ENCODE measurements at regions not wholly inside any gene's neighbourhood (a gene's known extent, or its start where the extent isn't known, plus 50 kb on each side); places are given as distances from the start of the nearest gene placed in this dataset.

GRCh38 chr1:114224196-114224907 is 70.7 kb upstream of the SYT6 start:
- Mint-ChIP-seq H3K4me3 (no peak overlapping the region), H3K27ac (no peak overlapping the region), H3K4me1 (no peaks in the 10 kb centered on the region), H3K27me3 (peaks cover 11 to 18% (median 11%) of the 10 kb centered on the region in 3 donors), H3K9me3 (no peaks in the 10 kb centered on the region), H3K36me3 (no peaks in the 10 kb centered on the region)
- DNase-seq (no peak), ATAC-seq (ENCODE audit: low read depth in 2 of 2) (no peak)

- peaks cover 15 to 25% (median 19%) of the 10 kb centered on the region in 3 donors for H3K27me3 Mint-ChIP-seq
- no peaks in the 10 kb centered on the region for H3K9me3 Mint-ChIP-seq
- H3K36me3 Mint-ChIP-seq, result no peaks in the 10 kb centered on the region
- no peak for DNase-seq
- H3K27ac Mint-ChIP-seq, result no peak overlapping the region
- no peak overlapping the region for H3K4me3 Mint-ChIP-seq
- no peak for ATAC-seq (ENCODE audit: low read depth in 2 of 2)
- peaks cover 4 to 6% (median 5%) of the 10 kb centered on the region in 3 donors for H3K4me1 Mint-ChIP-seq
These were observed 69.3 kb upstream of the SYT6 start for GRCh38 chr1:114222920-114223319.

GRCh38 chr1:114219172-114219868 is 65.7 kb upstream of the SYT6 start:
- DNase-seq (no peak), ATAC-seq (ENCODE audit: low read depth in 2 of 2) (no peak)
- H3K4me3 Mint-ChIP-seq, result no peak overlapping the region
- H3K9me3 Mint-ChIP-seq, result no peaks in the 10 kb centered on the region
- no peak overlapping the region for H3K27ac Mint-ChIP-seq
- peaks cover 11 to 19% (median 18%) of the 10 kb centered on the region in 3 donors for H3K27me3 Mint-ChIP-seq
- peaks cover 4 to 6% (median 5%) of the 10 kb centered on the region in 3 donors for H3K4me1 Mint-ChIP-seq
- no peaks in the 10 kb centered on the region for H3K36me3 Mint-ChIP-seq

- H3K27ac Mint-ChIP-seq, result peak overlapping the region in 1 of 6 donors; percentile 12
- H3K36me3 Mint-ChIP-seq, result no peaks in the 10 kb centered on the region
- H3K9me3 Mint-ChIP-seq, result no peaks in the 10 kb centered on the region
- ATAC-seq (ENCODE audit: low read depth in 2 of 2) (no peak), DNase-seq (no peak)
- H3K4me3 Mint-ChIP-seq, result peak overlapping the region in 1 of 8 donors; percentile 30
- H3K4me1 Mint-ChIP-seq, result peaks cover 4 to 6% (median 5%) of the 10 kb centered on the region in 3 donors
- H3K27me3 Mint-ChIP-seq, result peaks cover 11 to 19% (median 18%) of the 10 kb centered on the region in 3 donors
These were observed 64.9 kb upstream of the SYT6 start for GRCh38 chr1:114218361-114219171.

GRCh38 chr1:114216431-114217173 is 62.9 kb upstream of the SYT6 start:
- H3K36me3 Mint-ChIP-seq, result no peaks in the 10 kb centered on the region
- H3K9me3 Mint-ChIP-seq, result no peaks in the 10 kb centered on the region

GRCh38 chr1:114215436-114215835 is 61.8 kb upstream of the SYT6 start:
- Mint-ChIP-seq H3K27ac (no peak overlapping the region), H3K27me3 (peaks cover 20 to 32% (median 30%) of the 10 kb centered on the region in 3 donors), H3K9me3 (no peaks in the 10 kb centered on the region), H3K4me1 (peaks cover 4 to 6% (median 5%) of the 10 kb centered on the region in 3 donors), H3K4me3 (no peak overlapping the region), H3K36me3 (no peaks in the 10 kb centered on the region)
- ATAC-seq (ENCODE audit: low read depth in 2 of 2) (no peak), DNase-seq (no peak)

More at GRCh38 chr1:114216431-114217173, 62.9 kb upstream of the SYT6 start:
- peaks cover 20 to 32% (median 30%) of the 10 kb centered on the region in 3 donors for H3K27me3 Mint-ChIP-seq
- no peak overlapping the region for H3K4me3 Mint-ChIP-seq
- ATAC-seq (ENCODE audit: low read depth in 2 of 2) (no peak), DNase-seq (no peak)
- peak overlapping the region in 1 of 6 donors; percentile 9 for H3K27ac Mint-ChIP-seq
- peaks cover 4 to 6% (median 5%) of the 10 kb centered on the region in 3 donors for H3K4me1 Mint-ChIP-seq

- H3K4me1 Mint-ChIP-seq, result peaks cover 4 to 5% (median 4%) of the 10 kb centered on the region in 3 donors
- no peak overlapping the region for H3K4me3 Mint-ChIP-seq
- no peak overlapping the region for H3K27ac Mint-ChIP-seq
- H3K27me3 Mint-ChIP-seq, result peaks cover 22 to 41% (median 37%) of the 10 kb centered on the region in 3 donors
- no peak for DNase-seq
- no peaks in the 10 kb centered on the region for H3K36me3 Mint-ChIP-seq
- ATAC-seq (ENCODE audit: low read depth in 2 of 2), result no peak
- H3K9me3 Mint-ChIP-seq, result no peaks in the 10 kb centered on the region
These were observed 60.3 kb upstream of the SYT6 start for GRCh38 chr1:114214016-114214415.

- H3K9me3 Mint-ChIP-seq, result no peaks in the 10 kb centered on the region
- H3K27me3 Mint-ChIP-seq, result peaks cover 22 to 59% (median 55%) of the 10 kb centered on the region in 3 donors
- H3K4me3 Mint-ChIP-seq, result peak overlapping the region in 1 of 8 donors; percentile 2
- no peaks in the 10 kb centered on the region for H3K36me3 Mint-ChIP-seq
- DNase-seq (no peak), ATAC-seq (ENCODE audit: low read depth in 2 of 2) (no peak)
- H3K4me1 Mint-ChIP-seq, result peaks cover 0 to 2% (median 0%) of the 10 kb centered on the region in 3 donors
- H3K27ac Mint-ChIP-seq, result no peak overlapping the region
These were observed 56.3 kb upstream of the SYT6 start for GRCh38 chr1:114209971-114210370.

GRCh38 chr1:114208714-114209113 is 55.0 kb upstream of the SYT6 start:
- H3K4me3 Mint-ChIP-seq, result no peak overlapping the region
- DNase-seq (no peak), ATAC-seq (ENCODE audit: low read depth in 2 of 2) (no peak)
- H3K27me3 Mint-ChIP-seq, result peaks cover 22 to 63% (median 57%) of the 10 kb centered on the region in 3 donors
- no peaks in the 10 kb centered on the region for H3K36me3 Mint-ChIP-seq
- no peak overlapping the region for H3K27ac Mint-ChIP-seq
- peaks cover 0 to 2% (median 0%) of the 10 kb centered on the region in 3 donors for H3K4me1 Mint-ChIP-seq
- H3K9me3 Mint-ChIP-seq, result no peaks in the 10 kb centered on the region

GRCh38 chr1:114208106-114208505 is 54.4 kb upstream of the SYT6 start:
- DNase-seq (no peak), ATAC-seq (ENCODE audit: low read depth in 2 of 2) (no peak)
- Mint-ChIP-seq H3K4me1 (peaks cover 0 to 2% (median 0%) of the 10 kb centered on the region in 3 donors), H3K27me3 (peaks cover 20 to 62% (median 58%) of the 10 kb centered on the region in 3 donors), H3K9me3 (no peaks in the 10 kb centered on the region), H3K27ac (peak overlapping the region in 1 of 6 donors; percentile 56), H3K36me3 (no peaks in the 10 kb centered on the region), H3K4me3 (no peak overlapping the region)

- ATAC-seq (ENCODE audit: low read depth in 2 of 2), result no peak
- H3K4me1 Mint-ChIP-seq, result peaks cover 0 to 2% (median 0%) of the 10 kb centered on the region in 3 donors
These were observed 54.0 kb upstream of the SYT6 start for GRCh38 chr1:114207635-114208034.

GRCh38 chr1:114206392-114206791 is 52.7 kb upstream of the SYT6 start:
- Mint-ChIP-seq H3K4me3 (no peak overlapping the region), H3K4me1 (peaks cover 0 to 2% (median 0%) of the 10 kb centered on the region in 3 donors), H3K36me3 (no peaks in the 10 kb centered on the region), H3K27ac (no peak overlapping the region), H3K27me3 (peaks cover 19 to 58% (median 53%) of the 10 kb centered on the region in 3 donors), H3K9me3 (no peaks in the 10 kb centered on the region)
- no peak for DNase-seq
- no peak for ATAC-seq (ENCODE audit: low read depth in 2 of 2)

More at GRCh38 chr1:114207635-114208034, 54.0 kb upstream of the SYT6 start:
- DNase-seq, result no peak
- Mint-ChIP-seq H3K36me3 (no peaks in the 10 kb centered on the region), H3K27me3 (peaks cover 15 to 58% (median 55%) of the 10 kb centered on the region in 3 donors), H3K27ac (peak overlapping the region in 1 of 6 donors; percentile 28), H3K9me3 (no peaks in the 10 kb centered on the region), H3K4me3 (no peak overlapping the region)
